ENCODE measurements at regions not wholly inside any gene's neighbourhood (a gene's known extent, or its start where the extent isn't known, plus 50 kb on each side); places are given as distances from the start of the nearest gene placed in this dataset.

DNA sequence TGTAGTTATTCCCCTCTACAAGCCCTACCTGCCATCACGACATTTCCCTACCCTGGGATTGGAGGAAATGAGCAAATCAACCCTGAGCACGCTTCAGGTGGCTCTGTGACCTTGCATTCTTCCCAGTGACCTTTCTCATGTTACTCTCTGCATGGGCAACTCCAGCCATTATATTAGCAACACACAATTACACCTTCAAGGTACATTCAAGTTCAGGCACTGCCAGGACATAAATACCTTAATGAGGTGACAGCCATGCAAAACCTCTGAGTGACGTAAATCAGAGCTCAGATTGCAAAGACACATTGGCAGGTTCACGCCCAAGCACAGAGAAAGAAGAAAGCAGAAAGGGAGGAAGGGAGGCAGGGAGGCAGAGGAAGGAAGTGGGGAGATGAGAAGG, 68.7 kb upstream of the ALK start:
- 52% methylated on average over 4 of the region's 4 CpGs for WGBS
- no peak for TF ChIP-seq EP300 (IDR thresholded peaks at IDR 0.05)
- no peak for TF ChIP-seq POLR2AphosphoS5 (IDR thresholded peaks at IDR 0.05)
- no peak for TF ChIP-seq POLR2A (IDR thresholded peaks at IDR 0.05)
- TF ChIP-seq, protein P1, sequence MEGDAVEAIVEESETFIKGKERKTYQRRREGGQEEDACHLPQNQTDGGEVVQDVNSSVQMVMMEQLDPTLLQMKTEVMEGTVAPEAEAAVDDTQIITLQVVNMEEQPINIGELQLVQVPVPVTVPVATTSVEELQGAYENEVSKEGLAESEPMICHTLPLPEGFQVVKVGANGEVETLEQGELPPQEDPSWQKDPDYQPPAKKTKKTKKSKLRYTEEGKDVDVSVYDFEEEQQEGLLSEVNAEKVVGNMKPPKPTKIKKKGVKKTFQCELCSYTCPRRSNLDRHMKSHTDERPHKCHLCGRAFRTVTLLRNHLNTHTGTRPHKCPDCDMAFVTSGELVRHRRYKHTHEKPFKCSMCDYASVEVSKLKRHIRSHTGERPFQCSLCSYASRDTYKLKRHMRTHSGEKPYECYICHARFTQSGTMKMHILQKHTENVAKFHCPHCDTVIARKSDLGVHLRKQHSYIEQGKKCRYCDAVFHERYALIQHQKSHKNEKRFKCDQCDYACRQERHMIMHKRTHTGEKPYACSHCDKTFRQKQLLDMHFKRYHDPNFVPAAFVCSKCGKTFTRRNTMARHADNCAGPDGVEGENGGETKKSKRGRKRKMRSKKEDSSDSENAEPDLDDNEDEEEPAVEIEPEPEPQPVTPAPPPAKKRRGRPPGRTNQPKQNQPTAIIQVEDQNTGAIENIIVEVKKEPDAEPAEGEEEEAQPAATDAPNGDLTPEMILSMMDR (IDR thresholded peaks at IDR 0.05) = no peak
- no peaks in the 10 kb centered on the region for H3K36me3 ChIP-seq
- DNase-seq (ENCODE audit: low spot score in 2 of 2) = no peak
- H3K27ac ChIP-seq = no peak overlapping the region
- no peak overlapping the region for H3K4me3 ChIP-seq
- H3K9me3 ChIP-seq = no peaks in the 10 kb centered on the region
- H3K4me1 ChIP-seq = no peaks in the 10 kb centered on the region
- no peaks in the 10 kb centered on the region for H3K27me3 ChIP-seq

DNA sequence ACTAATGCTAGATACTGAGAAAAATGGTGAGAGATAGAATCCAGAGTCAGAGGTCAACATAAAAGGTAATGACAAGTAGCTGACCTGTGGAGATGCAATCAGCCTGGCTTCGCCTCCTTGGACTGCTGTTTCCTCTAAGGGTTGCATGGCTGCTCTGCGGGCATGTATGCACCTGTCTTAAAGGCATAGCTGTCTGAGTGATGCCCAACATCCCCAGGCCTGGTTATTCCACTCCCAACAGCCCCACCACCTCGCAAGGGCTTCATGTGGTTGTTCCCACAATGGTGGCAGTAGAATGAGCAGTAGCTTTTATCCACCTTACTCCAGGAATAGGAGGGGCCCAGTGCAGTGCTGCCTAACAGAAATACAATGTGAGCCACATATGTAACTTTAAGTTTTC, 69.7 kb upstream of the ALK start:
- DNase-seq (ENCODE audit: low spot score in 2 of 2) = no peak
- no peak for TF ChIP-seq POLR2AphosphoS5 (IDR thresholded peaks at IDR 0.05)
- TF ChIP-seq, protein P1 (IDR thresholded peaks at IDR 0.05) = no peak
- no peak for TF ChIP-seq EP300 (IDR thresholded peaks at IDR 0.05)
- no peak for TF ChIP-seq POLR2A (IDR thresholded peaks at IDR 0.05)
- Histone ChIP-seq H3K36me3 (no peaks in the 10 kb centered on the region), H3K9me3 (no peaks in the 10 kb centered on the region), H3K4me1 (no peaks in the 10 kb centered on the region), H3K27me3 (no peaks in the 10 kb centered on the region), H3K4me3 (no peak overlapping the region), H3K27ac (no peak overlapping the region)
- WGBS = 68% methylated on average over 3 of the region's 3 CpGs

DNA sequence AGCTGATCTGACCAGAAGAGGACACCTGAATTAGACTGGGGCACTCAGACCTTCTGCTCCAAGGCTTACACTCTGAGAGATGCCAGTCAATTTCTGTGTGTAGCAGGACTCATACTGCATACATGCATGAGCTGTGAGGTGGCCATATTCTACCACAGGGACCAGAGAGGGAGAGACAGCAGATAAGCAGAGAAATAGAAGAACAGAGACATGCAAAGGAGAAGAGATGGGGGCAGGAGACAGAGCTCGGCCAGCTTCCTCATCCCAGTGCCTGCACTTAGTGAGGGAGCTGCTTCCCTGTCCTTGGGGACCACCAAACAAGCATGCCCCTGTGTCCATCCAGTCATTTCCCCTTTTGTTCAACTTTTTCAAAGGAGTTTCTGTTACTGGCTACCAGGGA, 73.9 kb upstream of the ALK start:
- Histone ChIP-seq H3K27ac (no peak overlapping the region), H3K27me3 (no peaks in the 10 kb centered on the region), H3K4me1 (no peaks in the 10 kb centered on the region), H3K9me3 (no peaks in the 10 kb centered on the region), H3K36me3 (no peaks in the 10 kb centered on the region), H3K4me3 (no peak overlapping the region)
- DNase-seq (ENCODE audit: low spot score in 2 of 2) = no peak
- TF ChIP-seq, protein P1 (IDR thresholded peaks at IDR 0.05) = no peak
- TF ChIP-seq POLR2A (IDR thresholded peaks at IDR 0.05) (no peak), EP300 (IDR thresholded peaks at IDR 0.05) (no peak), POLR2AphosphoS5 (IDR thresholded peaks at IDR 0.05) (no peak)
- WGBS = 89% methylated on average over 1 of the region's 1 CpG

DNA sequence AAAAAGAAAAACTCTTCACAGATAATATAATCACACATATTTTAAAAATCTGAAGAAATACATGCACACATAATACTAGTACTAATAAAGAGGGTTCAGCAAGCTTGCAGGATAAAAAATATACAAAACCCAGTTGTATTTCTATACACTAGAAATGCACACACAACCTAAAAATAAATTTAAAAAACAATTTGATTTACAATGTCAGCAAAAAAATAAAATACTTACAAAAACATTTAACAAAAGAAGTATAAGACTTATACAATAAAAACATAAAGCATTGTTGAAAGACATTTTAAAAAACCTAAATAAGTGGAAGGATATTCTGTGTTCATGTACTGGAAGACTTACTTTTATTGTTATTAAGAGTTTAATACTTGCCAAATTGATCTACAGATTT, 81.7 kb upstream of the ALK start:
- no peak overlapping the region for H3K27ac ChIP-seq
- no peaks in the 10 kb centered on the region for H3K9me3 ChIP-seq
- no peak for TF ChIP-seq POLR2AphosphoS5 (IDR thresholded peaks at IDR 0.05)
- TF ChIP-seq EP300 (IDR thresholded peaks at IDR 0.05) = no peak
- TF ChIP-seq, protein P1 (IDR thresholded peaks at IDR 0.05) = no peak
- TF ChIP-seq POLR2A (IDR thresholded peaks at IDR 0.05) = no peak
- no peak overlapping the region for H3K4me3 ChIP-seq
- H3K36me3 ChIP-seq = no peaks in the 10 kb centered on the region
- no peaks in the 10 kb centered on the region for H3K4me1 ChIP-seq
- H3K27me3 ChIP-seq = no peaks in the 10 kb centered on the region
- DNase-seq (ENCODE audit: low spot score in 2 of 2) = no peak

DNA sequence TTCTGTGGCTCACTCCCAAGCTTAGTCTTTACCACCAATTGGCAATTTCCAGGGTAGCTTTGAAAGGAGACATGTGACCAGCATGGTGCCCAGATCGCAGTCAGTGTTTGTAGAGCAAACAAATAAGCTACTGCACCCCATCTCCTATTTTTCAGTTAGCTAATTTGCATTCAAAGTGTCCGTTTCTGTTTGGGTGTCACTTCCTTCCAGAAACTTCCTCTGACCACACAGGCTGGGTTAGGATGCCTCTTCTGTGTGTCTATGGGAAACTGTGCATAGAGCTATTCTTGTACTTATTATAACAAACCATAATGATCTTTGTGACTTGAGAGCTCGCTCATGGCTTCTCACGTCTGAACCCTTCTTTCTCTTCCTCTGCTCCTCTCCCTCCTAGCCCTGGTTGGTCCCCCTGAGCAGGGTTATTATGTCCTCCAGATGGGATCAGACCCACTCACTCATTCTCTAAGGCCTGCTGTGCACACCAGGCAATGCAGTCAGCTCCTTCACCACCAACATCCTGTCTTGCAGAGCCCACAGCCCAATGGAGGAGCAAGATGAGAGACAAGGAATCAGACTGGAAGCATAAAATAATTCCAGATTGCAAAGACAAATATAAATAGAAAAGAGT, 101.2 kb upstream of the ALK start:
- 66% methylated on average over 4 of the region's 4 CpGs for WGBS
- Histone ChIP-seq H3K4me1 (peaks cover 10% of the 10 kb centered on the region), H3K9me3 (no peaks in the 10 kb centered on the region), H3K27me3 (peaks cover 14% of the 10 kb centered on the region), H3K4me3 (no peak overlapping the region), H3K27ac (no peak overlapping the region), H3K36me3 (no peaks in the 10 kb centered on the region)
- no peak for DNase-seq (ENCODE audit: low spot score in 2 of 2)
- TF ChIP-seq, protein P1 (IDR thresholded peaks at IDR 0.05) = no peak
- TF ChIP-seq POLR2AphosphoS5 (IDR thresholded peaks at IDR 0.05) = no peak
- TF ChIP-seq POLR2A (IDR thresholded peaks at IDR 0.05) = no peak
- no peak for TF ChIP-seq EP300 (IDR thresholded peaks at IDR 0.05)
